ENCODE measurements at regions not wholly inside any gene's neighbourhood (a gene's known extent, or its start where the extent isn't known, plus 50 kb on each side); places are given as distances from the start of the nearest gene placed in this dataset.

DNA sequence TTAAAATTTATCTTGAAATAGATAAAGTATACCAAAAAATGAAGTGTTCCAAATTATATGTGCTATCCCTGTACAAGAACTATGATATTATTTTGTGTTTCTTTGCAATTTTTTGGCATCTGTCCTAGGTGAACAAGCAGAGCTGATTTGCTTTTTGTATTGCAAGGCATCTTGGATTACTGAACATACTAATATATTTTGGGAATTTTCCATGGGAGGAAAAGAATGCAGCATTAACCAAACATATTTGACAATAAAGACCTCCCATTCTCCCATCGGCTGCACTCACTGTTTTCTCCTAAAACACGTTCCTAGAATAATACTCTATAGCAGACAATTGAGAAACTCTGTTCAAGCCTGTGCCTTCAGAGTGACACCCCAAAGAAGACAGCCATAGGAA lies 265.1 kb upstream of the ALCAM start:
- TF ChIP-seq, protein P1, sequence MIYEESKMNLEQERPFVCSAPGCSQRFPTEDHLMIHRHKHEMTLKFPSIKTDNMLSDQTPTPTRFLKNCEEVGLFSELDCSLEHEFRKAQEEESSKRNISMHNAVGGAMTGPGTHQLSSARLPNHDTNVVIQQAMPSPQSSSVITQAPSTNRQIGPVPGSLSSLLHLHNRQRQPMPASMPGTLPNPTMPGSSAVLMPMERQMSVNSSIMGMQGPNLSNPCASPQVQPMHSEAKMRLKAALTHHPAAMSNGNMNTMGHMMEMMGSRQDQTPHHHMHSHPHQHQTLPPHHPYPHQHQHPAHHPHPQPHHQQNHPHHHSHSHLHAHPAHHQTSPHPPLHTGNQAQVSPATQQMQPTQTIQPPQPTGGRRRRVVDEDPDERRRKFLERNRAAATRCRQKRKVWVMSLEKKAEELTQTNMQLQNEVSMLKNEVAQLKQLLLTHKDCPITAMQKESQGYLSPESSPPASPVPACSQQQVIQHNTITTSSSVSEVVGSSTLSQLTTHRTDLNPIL (CRISPR knock-in tag; IDR thresholded peaks at IDR 0.05; ENCODE audit: low read depth): no peak
- TF ChIP-seq TOX (CRISPR knock-in tag; IDR thresholded peaks at IDR 0.05; ENCODE audit: borderline replicate concordance) (no peak), ZNF565 (CRISPR knock-in tag; conservative IDR thresholded peaks at IDR 0.05; ENCODE audit: low read depth) (no peak), SNAI2 (CRISPR knock-in tag; IDR thresholded peaks at IDR 0.05) (no peak), ZNF70 (CRISPR knock-in tag; IDR thresholded peaks at IDR 0.05) (no peak), ARNTL (CRISPR knock-in tag; IDR thresholded peaks at IDR 0.05; ENCODE audit: borderline replicate concordance, low read depth) (no peak), OSR1 (CRISPR knock-in tag; IDR thresholded peaks at IDR 0.05) (no peak), PPARA (CRISPR knock-in tag; IDR thresholded peaks at IDR 0.05; ENCODE audit: borderline replicate concordance) (no peak), ZFP30 (CRISPR knock-in tag; IDR thresholded peaks at IDR 0.05) (no peak), RARB (CRISPR knock-in tag; IDR thresholded peaks at IDR 0.05) (no peak), GLIS3 (CRISPR knock-in tag; IDR thresholded peaks at IDR 0.05) (no peak), ESRRG (CRISPR knock-in tag; IDR thresholded peaks at IDR 0.05) (no peak), TCF4 (CRISPR knock-in tag; IDR thresholded peaks at IDR 0.05; ENCODE audit: borderline replicate concordance) (no peak), ZC3H10 (CRISPR knock-in tag; IDR thresholded peaks at IDR 0.05) (no peak)
- TF ChIP-seq, protein P2, sequence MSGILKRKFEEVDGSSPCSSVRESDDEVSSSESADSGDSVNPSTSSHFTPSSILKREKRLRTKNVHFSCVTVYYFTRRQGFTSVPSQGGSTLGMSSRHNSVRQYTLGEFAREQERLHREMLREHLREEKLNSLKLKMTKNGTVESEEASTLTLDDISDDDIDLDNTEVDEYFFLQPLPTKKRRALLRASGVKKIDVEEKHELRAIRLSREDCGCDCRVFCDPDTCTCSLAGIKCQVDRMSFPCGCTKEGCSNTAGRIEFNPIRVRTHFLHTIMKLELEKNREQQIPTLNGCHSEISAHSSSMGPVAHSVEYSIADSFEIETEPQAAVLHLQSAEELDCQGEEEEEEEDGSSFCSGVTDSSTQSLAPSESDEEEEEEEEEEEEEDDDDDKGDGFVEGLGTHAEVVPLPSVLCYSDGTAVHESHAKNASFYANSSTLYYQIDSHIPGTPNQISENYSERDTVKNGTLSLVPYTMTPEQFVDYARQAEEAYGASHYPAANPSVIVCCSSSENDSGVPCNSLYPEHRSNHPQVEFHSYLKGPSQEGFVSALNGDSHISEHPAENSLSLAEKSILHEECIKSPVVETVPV (CRISPR knock-in tag; IDR thresholded peaks at IDR 0.05): no peak
- no peak for ATAC-seq

DNA sequence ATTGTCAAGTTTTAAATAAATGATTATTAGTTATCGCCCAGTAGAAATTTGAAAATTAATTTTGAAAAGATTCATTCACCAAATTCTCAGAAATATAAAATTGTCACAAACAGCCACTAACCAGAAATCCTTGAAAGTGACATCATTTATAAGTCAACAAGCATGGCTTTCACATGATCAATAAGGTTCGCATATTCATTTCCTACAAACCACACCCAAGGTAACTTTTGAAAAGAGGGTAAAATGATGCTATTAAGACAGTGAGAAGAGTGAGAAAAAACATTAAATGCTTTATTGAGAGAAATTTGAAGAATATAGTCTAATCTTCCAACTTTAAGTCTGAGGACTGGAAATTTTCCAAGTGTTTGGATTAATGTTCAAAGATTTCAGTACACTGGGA lies 263.6 kb upstream of the ALCAM start:
- ATAC-seq: no peak
- no peak for TF ChIP-seq BACH2 (CRISPR knock-in tag; IDR thresholded peaks at IDR 0.05; ENCODE audit: borderline replicate concordance)
- TF ChIP-seq, protein P2 (CRISPR knock-in tag; IDR thresholded peaks at IDR 0.05): no peak
- TF ChIP-seq PPARA (CRISPR knock-in tag; IDR thresholded peaks at IDR 0.05; ENCODE audit: borderline replicate concordance): no peak
- TF ChIP-seq GLIS3 (CRISPR knock-in tag; IDR thresholded peaks at IDR 0.05): no peak
- TF ChIP-seq ZNF70 (CRISPR knock-in tag; IDR thresholded peaks at IDR 0.05): no peak

DNA sequence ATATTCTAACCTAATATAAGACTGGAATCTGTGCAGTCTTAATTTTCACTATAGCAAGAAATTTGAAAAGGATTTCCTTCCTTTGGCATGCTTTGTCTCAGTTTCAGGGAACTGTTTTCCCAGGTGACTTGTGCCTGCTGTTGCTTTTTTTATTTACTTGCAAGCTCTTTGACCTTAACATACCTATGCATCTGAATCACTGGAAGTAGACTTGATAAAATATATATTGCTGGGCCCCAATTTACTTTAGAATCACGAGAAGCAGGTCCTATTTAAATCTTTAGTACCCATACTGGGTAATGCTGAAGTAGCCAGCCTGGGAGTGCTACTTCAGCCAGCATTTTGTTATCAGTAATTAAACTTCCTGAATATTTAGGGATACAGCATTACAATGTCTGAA lies 257.9 kb upstream of the ALCAM start:
- no peak for ATAC-seq

More for the DNA sequence above, 257.9 kb upstream of the ALCAM start:
- TF ChIP-seq ZFP3 (CRISPR knock-in tag; IDR thresholded peaks at IDR 0.05): no peak
- TF ChIP-seq ZNF565 (CRISPR knock-in tag; conservative IDR thresholded peaks at IDR 0.05; ENCODE audit: low read depth): no peak
- no peak for TF ChIP-seq TCF4 (CRISPR knock-in tag; IDR thresholded peaks at IDR 0.05; ENCODE audit: borderline replicate concordance)
- TF ChIP-seq, protein P3, sequence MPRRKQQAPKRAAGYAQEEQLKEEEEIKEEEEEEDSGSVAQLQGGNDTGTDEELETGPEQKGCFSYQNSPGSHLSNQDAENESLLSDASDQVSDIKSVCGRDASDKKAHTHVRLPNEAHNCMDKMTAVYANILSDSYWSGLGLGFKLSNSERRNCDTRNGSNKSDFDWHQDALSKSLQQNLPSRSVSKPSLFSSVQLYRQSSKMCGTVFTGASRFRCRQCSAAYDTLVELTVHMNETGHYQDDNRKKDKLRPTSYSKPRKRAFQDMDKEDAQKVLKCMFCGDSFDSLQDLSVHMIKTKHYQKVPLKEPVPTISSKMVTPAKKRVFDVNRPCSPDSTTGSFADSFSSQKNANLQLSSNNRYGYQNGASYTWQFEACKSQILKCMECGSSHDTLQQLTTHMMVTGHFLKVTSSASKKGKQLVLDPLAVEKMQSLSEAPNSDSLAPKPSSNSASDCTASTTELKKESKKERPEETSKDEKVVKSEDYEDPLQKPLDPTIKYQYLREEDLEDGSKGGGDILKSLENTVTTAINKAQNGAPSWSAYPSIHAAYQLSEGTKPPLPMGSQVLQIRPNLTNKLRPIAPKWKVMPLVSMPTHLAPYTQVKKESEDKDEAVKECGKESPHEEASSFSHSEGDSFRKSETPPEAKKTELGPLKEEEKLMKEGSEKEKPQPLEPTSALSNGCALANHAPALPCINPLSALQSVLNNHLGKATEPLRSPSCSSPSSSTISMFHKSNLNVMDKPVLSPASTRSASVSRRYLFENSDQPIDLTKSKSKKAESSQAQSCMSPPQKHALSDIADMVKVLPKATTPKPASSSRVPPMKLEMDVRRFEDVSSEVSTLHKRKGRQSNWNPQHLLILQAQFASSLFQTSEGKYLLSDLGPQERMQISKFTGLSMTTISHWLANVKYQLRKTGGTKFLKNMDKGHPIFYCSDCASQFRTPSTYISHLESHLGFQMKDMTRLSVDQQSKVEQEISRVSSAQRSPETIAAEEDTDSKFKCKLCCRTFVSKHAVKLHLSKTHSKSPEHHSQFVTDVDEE (CRISPR knock-in tag; IDR thresholded peaks at IDR 0.05): no peak
- TF ChIP-seq, protein P4, sequence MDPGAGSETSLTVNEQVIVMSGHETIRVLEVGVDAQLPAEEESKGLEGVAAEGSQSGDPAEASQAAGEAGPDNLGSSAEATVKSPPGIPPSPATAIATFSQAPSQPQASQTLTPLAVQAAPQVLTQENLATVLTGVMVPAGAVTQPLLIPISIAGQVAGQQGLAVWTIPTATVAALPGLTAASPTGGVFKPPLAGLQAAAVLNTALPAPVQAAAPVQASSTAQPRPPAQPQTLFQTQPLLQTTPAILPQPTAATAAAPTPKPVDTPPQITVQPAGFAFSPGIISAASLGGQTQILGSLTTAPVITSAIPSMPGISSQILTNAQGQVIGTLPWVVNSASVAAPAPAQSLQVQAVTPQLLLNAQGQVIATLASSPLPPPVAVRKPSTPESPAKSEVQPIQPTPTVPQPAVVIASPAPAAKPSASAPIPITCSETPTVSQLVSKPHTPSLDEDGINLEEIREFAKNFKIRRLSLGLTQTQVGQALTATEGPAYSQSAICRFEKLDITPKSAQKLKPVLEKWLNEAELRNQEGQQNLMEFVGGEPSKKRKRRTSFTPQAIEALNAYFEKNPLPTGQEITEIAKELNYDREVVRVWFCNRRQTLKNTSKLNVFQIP (CRISPR knock-in tag; IDR thresholded peaks at IDR 0.05; ENCODE audit: borderline replicate concordance, low read depth): no peak
